Muscle of arm (tissue), 1 donor: ENCODE measurements at regions not wholly inside any gene's neighbourhood (a gene's known extent, or its start where the extent isn't known, plus 50 kb on each side); places are given as distances from the start of the nearest gene placed in this dataset.
A peak's percentile ranks its signal among the peaks of the same experiment; 100 is the strongest.
"Not testable (repeated sequence)": the region's sequence is repeated elsewhere in the genome, so short reads cannot be mapped to it uniquely, and the experiment has no call there.

ENCODE experiments used
- DNase-seq: peaks from one replicate; pipeline ENCODE4 v3.0.0-alpha.2; 2013

- DNase-seq: no peak
Measured at GRCh38 chrX:136975684-136976470, 57.9 kb downstream of the GPR101 start.

GRCh38 chrX:136967966-136968365 is 65.8 kb downstream of the GPR101 start:
- DNase-seq: no peak

- DNase-seq: no peak
Measured at GRCh38 chrX:136963973-136964372, 69.8 kb downstream of the GPR101 start.

GRCh38 chrX:136961594-136962135 is 72.1 kb downstream of the GPR101 start:
- no peak for DNase-seq

GRCh38 chrX:136954930-136955329 is 74.4 kb upstream of the RBMX start:
- peak; percentile 18 for DNase-seq

GRCh38 chrX:136953867-136954787 is 73.6 kb upstream of the RBMX start:
- peak; percentile 26 for DNase-seq

GRCh38 chrX:136950211-136950610 is 69.7 kb upstream of the RBMX start:
- no peak for DNase-seq

GRCh38 chrX:136941396-136942337 is 61.1 kb upstream of the RBMX start:
- no peak for DNase-seq

GRCh38 chrX:136936183-136936549 is 55.6 kb upstream of the RBMX start:
- DNase-seq: no peak

- DNase-seq: not testable (repeated sequence)
Measured at GRCh38 chrX:136935533-136936182, 55.1 kb upstream of the RBMX start.

GRCh38 chrX:136934652-136935051 is 54.1 kb upstream of the RBMX start:
- not testable (repeated sequence) for DNase-seq

GRCh38 chrX:136933611-136934145 is 53.2 kb upstream of the RBMX start:
- no peak for DNase-seq

- DNase-seq: no peak
Measured at GRCh38 chrX:136931661-136932060, 51.1 kb upstream of the RBMX start.
